ENCODE measurements at regions not wholly inside any gene's neighbourhood (a gene's known extent, or its start where the extent isn't known, plus 50 kb on each side); places are given as distances from the start of the nearest gene placed in this dataset.

GRCh38 chr5:169408731-169409130 lies 107.8 kb upstream of the SLIT3 start:
- TF ChIP-seq CTCF (tag by site-specific recombination; IDR thresholded peaks at IDR 0.05) (no peak), ZNF623 (tag by site-specific recombination; IDR thresholded peaks at IDR 0.05) (no peak), ZNF548 (tag by site-specific recombination; IDR thresholded peaks at IDR 0.05) (no peak), ZNF76 (tag by site-specific recombination; IDR thresholded peaks at IDR 0.05; ENCODE audit: borderline replicate concordance, low read depth) (no peak)

Data from HEK293 (cell line).